ENCODE measurements at regions not wholly inside any gene's neighbourhood (a gene's known extent, or its start where the extent isn't known, plus 50 kb on each side); places are given as distances from the start of the nearest gene placed in this dataset.

DNA sequence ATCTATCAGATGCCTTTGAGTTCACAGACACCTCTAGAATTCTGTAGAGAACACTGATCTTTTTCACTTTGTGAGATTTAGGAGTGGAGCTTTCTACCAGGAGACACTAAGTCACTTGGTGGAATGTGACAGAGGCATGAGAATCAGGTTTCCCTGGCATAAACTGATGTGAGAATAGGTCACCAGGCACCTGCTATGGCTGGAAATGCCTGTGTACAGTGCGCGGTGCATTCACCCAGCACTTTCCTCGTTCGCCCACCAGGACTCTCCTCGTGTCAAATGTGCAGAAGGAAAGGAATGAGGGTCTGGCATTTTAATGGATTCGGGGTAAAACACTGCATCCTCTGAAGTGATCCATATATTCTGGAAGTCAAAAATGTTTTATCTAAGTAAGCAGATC lies 281.8 kb upstream of the TUT7 start:
- TF ChIP-seq, protein P1, sequence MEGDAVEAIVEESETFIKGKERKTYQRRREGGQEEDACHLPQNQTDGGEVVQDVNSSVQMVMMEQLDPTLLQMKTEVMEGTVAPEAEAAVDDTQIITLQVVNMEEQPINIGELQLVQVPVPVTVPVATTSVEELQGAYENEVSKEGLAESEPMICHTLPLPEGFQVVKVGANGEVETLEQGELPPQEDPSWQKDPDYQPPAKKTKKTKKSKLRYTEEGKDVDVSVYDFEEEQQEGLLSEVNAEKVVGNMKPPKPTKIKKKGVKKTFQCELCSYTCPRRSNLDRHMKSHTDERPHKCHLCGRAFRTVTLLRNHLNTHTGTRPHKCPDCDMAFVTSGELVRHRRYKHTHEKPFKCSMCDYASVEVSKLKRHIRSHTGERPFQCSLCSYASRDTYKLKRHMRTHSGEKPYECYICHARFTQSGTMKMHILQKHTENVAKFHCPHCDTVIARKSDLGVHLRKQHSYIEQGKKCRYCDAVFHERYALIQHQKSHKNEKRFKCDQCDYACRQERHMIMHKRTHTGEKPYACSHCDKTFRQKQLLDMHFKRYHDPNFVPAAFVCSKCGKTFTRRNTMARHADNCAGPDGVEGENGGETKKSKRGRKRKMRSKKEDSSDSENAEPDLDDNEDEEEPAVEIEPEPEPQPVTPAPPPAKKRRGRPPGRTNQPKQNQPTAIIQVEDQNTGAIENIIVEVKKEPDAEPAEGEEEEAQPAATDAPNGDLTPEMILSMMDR (IDR thresholded peaks at IDR 0.05), result no peak
- TF ChIP-seq POLR2A (IDR thresholded peaks at IDR 0.05), result no peak
